AG04449 (cell line): ENCODE measurements at regions not wholly inside any gene's neighbourhood (a gene's known extent, or its start where the extent isn't known, plus 50 kb on each side); places are given as distances from the start of the nearest gene placed in this dataset.

ENCODE experiments used
- CTCF ChIA-PET: fragments of 350-600 bp; formaldehyde crosslinking; extraction: SDS; loops from one replicate; lab custom pipeline; 2021; ENCODE audit warnings: antibody characterized with exemption; lab: Yijun Ruan, JAX
- POLR2A ChIA-PET: fragments of 400-600, 350-600 bp; formaldehyde crosslinking; extraction: SDS; loops from one replicate; lab custom pipeline; 2020; ENCODE audit warnings: antibody characterized with exemption, inconsistent platforms; lab: Yijun Ruan, JAX
- DNase-seq: peaks from one replicate; pipeline ENCODE4 v3.0.0-alpha.2; 2010; ENCODE audit warnings: low read depth, low spot score
- H3K4me3 ChIP-seq: 2 replicates; pipeline ENCODE4 v1.5.1; 2011; ENCODE audit warnings: low read depth, mild to moderate bottlenecking, control low read depth, low read length
- TF ChIP-seq, protein P1 (sequence below): IDR thresholded peaks from one replicate; pipeline ENCODE4 v1.5.1; 2011; ENCODE audit warnings: mild to moderate bottlenecking, moderate library complexity, low read length, control low read depth, inconsistent platforms; ENCODE audit not compliant: insufficient read depth; ENCODE audit errors: missing control alignments

DNA sequence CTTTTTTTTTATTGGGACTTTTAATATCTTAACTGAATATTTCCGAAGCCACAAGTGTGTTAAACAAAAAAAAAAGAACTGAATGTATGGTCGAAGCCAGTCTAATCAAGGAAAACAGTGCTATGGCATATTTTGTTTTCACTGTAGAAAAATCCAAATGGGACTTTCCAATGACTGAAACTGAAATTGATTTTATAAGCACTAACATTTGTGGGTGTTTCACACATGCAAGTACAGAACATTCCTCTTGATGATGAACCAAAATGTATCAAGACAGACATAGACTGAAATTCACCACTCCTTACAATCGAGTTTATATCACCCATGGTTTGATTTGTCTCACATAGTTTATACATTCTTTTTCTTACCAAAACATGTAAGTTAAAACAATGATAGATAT is 1026.8 kb downstream of the CDH18 start:
- TF ChIP-seq, protein P1, sequence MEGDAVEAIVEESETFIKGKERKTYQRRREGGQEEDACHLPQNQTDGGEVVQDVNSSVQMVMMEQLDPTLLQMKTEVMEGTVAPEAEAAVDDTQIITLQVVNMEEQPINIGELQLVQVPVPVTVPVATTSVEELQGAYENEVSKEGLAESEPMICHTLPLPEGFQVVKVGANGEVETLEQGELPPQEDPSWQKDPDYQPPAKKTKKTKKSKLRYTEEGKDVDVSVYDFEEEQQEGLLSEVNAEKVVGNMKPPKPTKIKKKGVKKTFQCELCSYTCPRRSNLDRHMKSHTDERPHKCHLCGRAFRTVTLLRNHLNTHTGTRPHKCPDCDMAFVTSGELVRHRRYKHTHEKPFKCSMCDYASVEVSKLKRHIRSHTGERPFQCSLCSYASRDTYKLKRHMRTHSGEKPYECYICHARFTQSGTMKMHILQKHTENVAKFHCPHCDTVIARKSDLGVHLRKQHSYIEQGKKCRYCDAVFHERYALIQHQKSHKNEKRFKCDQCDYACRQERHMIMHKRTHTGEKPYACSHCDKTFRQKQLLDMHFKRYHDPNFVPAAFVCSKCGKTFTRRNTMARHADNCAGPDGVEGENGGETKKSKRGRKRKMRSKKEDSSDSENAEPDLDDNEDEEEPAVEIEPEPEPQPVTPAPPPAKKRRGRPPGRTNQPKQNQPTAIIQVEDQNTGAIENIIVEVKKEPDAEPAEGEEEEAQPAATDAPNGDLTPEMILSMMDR, result no peak
- H3K4me3 ChIP-seq, result no peak overlapping the region
- POLR2A ChIA-PET, result no interaction called here
- no peak for DNase-seq
- CTCF ChIA-PET, result no interaction called here

DNA sequence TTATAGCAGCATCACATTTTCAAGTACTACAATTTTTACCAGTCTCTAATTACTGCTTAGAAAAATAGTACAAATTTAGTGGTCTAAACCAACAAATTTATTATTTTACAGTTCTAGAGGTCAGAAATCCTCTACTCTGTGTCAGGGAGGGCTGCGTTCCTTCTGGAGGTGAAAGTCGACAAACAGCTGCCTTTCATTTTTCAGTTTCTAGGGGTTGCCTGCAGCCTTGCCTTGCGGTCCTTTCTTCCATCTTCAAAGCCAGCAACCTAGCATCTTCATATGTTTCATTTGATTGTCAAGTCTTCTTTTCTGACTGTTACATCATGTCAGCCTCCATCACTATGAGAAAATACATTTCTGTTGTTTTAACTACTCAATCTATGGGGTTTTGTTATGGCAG is 1022.1 kb downstream of the CDH18 start:
- H3K4me3 ChIP-seq, result no peak overlapping the region
- TF ChIP-seq, protein P1, result no peak
- ChIA-PET POLR2A (no interaction called here), CTCF (no interaction called here)
- no peak for DNase-seq

DNA sequence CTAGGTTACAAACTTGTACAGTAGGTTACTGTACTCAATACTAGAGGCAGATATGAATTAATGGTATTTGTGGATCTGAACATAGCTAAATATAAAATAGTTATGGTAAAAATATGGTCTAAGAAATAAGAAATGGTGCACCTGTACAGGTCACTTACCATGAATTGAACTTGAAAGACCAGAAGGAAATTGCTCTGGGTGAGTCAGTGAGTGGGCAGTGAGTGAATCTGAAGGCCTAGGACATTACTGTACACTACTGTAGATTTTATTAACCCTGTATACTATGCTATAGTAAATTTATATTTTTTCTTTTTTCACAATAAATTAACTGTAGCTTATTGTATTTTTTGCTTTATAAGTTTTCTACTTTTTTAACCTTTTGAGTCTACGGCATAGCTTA is 1020.4 kb downstream of the CDH18 start:
- DNase-seq, result no peak
- CTCF ChIA-PET, result no interaction called here
- POLR2A ChIA-PET, result no interaction called here
- no peak overlapping the region for H3K4me3 ChIP-seq
- TF ChIP-seq, protein P1, result no peak

DNA sequence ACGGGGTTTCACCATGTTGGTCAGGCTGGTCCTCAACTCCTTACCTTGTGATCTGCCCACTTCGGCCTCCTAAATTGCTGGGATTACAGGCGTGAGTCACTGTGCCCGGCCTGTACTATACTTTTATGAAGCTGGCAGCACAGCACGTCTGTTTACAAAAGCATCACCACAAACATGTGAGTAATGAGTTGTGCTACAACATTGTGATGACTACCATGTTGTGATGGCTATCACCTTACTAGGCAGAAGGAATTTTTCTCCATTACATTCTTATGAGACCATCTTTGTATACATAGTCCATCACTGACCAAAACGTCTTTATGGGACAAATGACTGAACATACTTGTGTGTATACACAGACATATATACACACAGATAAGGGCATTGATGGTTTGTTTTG is 1019.0 kb downstream of the CDH18 start:
- ChIA-PET CTCF (no interaction called here), POLR2A (no interaction called here)
- no peak for DNase-seq
- TF ChIP-seq, protein P1, result no peak
- no peak overlapping the region for H3K4me3 ChIP-seq

DNA sequence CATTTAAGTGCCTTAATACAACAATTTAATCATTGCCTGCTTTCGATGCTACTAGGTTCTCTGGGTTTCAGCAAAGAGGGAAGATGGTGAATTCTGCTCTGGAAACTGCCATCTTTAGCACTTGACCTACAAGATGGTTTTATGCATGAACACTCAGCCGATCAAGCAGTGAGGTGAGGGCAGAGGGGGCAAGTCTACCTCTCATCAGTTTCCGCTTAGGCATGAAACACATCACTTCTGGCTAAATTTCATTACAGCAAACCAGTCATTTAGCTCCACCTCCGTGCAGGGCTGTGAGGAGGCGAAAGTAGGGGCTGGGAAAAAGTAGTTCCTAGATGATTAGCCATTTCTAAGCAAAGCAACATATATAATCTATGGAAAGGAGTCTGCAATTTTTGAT is 1018.0 kb downstream of the CDH18 start:
- CTCF ChIA-PET, result no interaction called here
- no peak for DNase-seq
- H3K4me3 ChIP-seq, result no peak overlapping the region
- POLR2A ChIA-PET, result no interaction called here
- TF ChIP-seq, protein P1, result no peak

DNA sequence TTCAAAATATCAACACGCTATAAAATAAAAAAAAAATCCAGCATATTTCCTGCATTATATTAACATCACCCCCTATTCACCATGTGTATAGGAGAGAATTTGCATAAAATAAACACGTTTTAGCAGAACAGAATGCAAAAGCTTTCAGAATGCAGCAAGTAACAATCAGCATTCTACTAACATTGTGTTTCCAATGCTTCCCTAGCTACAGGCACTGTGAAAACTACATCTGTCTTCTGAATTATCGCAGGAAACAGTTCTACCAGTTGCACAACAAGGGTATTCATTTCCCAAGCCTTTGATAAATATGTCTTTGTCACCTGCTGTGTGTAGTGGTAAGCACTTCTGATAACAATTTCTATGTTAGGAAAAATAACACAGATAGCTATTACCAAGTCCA is 1015.8 kb downstream of the CDH18 start:
- no peak for DNase-seq
- TF ChIP-seq, protein P1, result no peak
- CTCF ChIA-PET, result no interaction called here
- no peak overlapping the region for H3K4me3 ChIP-seq
- POLR2A ChIA-PET, result no interaction called here
